Gastrocnemius medialis (tissue), 4 donors: ENCODE measurements at regions not wholly inside any gene's neighbourhood (a gene's known extent, or its start where the extent isn't known, plus 50 kb on each side); places are given as distances from the start of the nearest gene placed in this dataset.

Experiments used
- ATAC-seq, 2 donors: fragments of 150-250 bp; one replicate each; pipeline ENCODE4 v1.9.1; 2016
- DNase-seq, 2 donors: peaks; one replicate each; pipeline ENCODE4 v3.0.0-alpha.2; 2019
- H3K27ac ChIP-seq, 4 donors: fragments of 200-600 bp; sonication (generic); 1 replicate in 1 of 4; 2 replicates in 3 of 4; pipeline ENCODE4 v1.5.1; 2016 to 2018; ENCODE audit warnings: mild to moderate bottlenecking in 2 of 4, moderate library complexity in 1 of 4
- H3K27me3 ChIP-seq, 3 donors: fragments of 200-600 bp; sonication (generic) in 2 of 3; 1 replicate in 1 of 3; 2 replicates in 2 of 3; pipeline versions ENCODE4 v1.5.1 to v1.6.0; 2016 to 2019; ENCODE audit warnings: mild to moderate bottlenecking in 1 of 3, moderate library complexity in 1 of 3
- H3K36me3 ChIP-seq, 2 donors: fragments of 200-600 bp; sonication (generic) in 1 of 2; one replicate each; pipeline ENCODE4 v1.5.1; 2017 to 2018
- H3K4me1 ChIP-seq, 2 donors: fragments of 200-600 bp; sonication (generic) in 1 of 2; one replicate each; pipeline ENCODE4 v1.5.1; 2016 to 2017; ENCODE audit warnings: mild to moderate bottlenecking in 2 of 2
- H3K4me3 ChIP-seq, 4 donors: fragments of 200-600 bp; sonication (generic) in 3 of 4; 1 replicate in 1 of 4; 2 replicates in 3 of 4; pipeline ENCODE4 v1.5.1; 2016 to 2019; ENCODE audit warnings: mild to moderate bottlenecking in 2 of 4
- H3K9me3 ChIP-seq, 3 donors: fragments of 200-600 bp; sonication (generic) in 2 of 3; 1 replicate in 1 of 3; 2 replicates in 2 of 3; pipeline ENCODE4 v1.5.1; 2016 to 2019
- POLR2A ChIP-seq, 2 donors: fragments of 450-650 bp; IDR thresholded peaks; one replicate each; pipeline ENCODE4 v1.6.1; 2017; ENCODE audit warnings: antibody characterized with exemption in 2 of 2, mild to moderate bottlenecking in 2 of 2, moderate library complexity in 2 of 2
- in situ Hi-C, 4 donors: fragments of 200-750 bp; cut with MboI; loops; one replicate each; pipeline versions ENCODE4 v1.15.0 to v1.8.0; 2017; ENCODE audit warnings: low sequenced_read_pairs in 4 of 4
- intact Hi-C: fragments of 100-400 bp; cut with DNase I; formaldehyde crosslinking; loops from one replicate; pipeline ENCODE4 v1.15.1; 2023; ENCODE audit warnings: low total_unique reads
- TF ChIP-seq, protein P1 (sequence below), 5 experiments: fragments of 450-650 bp in 3 of 5; fragments of 200-600 bp in 2 of 5; sonication (generic) in 2 of 5; IDR thresholded peaks in 4 of 5; conservative IDR thresholded peaks in 1 of 5; 1 replicate in 4 of 5; 2 replicates in 1 of 5; pipeline ENCODE4 v1.5.1; 2016 to 2019; ENCODE audit warnings: antibody characterized with exemption in 5 of 5, mild to moderate bottlenecking in 3 of 5, moderate library complexity in 3 of 5

- ATAC-seq (no peak), DNase-seq (no peak)
- Histone ChIP-seq H3K27me3 (no peaks in the 10 kb centered on the region), H3K4me1 (no peaks in the 10 kb centered on the region), H3K4me3 (no peak overlapping the region), H3K9me3 (no peaks in the 10 kb centered on the region), H3K27ac (no peak overlapping the region), H3K36me3 (no peaks in the 10 kb centered on the region)
- no peak for TF ChIP-seq POLR2A (IDR thresholded peaks at IDR 0.05)
- TF ChIP-seq, protein P1, sequence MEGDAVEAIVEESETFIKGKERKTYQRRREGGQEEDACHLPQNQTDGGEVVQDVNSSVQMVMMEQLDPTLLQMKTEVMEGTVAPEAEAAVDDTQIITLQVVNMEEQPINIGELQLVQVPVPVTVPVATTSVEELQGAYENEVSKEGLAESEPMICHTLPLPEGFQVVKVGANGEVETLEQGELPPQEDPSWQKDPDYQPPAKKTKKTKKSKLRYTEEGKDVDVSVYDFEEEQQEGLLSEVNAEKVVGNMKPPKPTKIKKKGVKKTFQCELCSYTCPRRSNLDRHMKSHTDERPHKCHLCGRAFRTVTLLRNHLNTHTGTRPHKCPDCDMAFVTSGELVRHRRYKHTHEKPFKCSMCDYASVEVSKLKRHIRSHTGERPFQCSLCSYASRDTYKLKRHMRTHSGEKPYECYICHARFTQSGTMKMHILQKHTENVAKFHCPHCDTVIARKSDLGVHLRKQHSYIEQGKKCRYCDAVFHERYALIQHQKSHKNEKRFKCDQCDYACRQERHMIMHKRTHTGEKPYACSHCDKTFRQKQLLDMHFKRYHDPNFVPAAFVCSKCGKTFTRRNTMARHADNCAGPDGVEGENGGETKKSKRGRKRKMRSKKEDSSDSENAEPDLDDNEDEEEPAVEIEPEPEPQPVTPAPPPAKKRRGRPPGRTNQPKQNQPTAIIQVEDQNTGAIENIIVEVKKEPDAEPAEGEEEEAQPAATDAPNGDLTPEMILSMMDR (IDR thresholded peaks at IDR 0.05 in 4 of 5, conservative IDR thresholded peaks at IDR 0.05 in 1 of 5), result no peak
- in situ Hi-C loops (loop anchor here in 1 of 4 donors (10.0 kb wide), 1 partner anchor 107 kb away; no protein-coding TSS in a partner anchor), intact Hi-C loops (no loop called here)
These were observed 52.9 kb upstream of the EPHB1 start for GRCh38 chr3:134742202-134742601.

DNA sequence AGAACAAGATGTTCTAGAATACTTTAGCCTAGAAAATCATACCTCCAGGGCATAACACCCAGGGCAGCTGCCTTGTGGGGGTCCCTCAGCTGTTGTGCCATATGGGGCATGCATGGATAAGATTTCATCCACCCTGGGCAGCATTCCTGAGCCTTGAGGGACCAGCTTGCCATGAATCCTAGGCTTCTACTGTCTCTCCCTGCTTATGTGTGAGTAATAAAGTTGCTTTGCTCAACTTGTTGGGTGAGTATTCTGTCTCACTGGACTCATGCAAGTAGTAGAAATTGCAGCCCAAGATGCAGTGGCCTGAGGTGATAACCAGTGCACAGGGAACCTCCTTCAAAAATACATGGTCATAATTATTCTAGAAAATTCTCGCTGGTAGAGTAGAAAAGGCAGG, 52.1 kb upstream of the EPHB1 start:
- Histone ChIP-seq H3K4me1 (no peaks in the 10 kb centered on the region), H3K36me3 (no peaks in the 10 kb centered on the region), H3K4me3 (no peak overlapping the region), H3K9me3 (no peaks in the 10 kb centered on the region), H3K27me3 (no peaks in the 10 kb centered on the region), H3K27ac (no peak overlapping the region)
- DNase-seq (no peak), ATAC-seq (peak in 1 of 2 donors; percentile 26)
- intact Hi-C loops, result no loop called here
- TF ChIP-seq, protein P1 (IDR thresholded peaks at IDR 0.05 in 4 of 5, conservative IDR thresholded peaks at IDR 0.05 in 1 of 5), result no peak
- TF ChIP-seq POLR2A (IDR thresholded peaks at IDR 0.05), result no peak
- in situ Hi-C loops, result loop anchor here in 1 of 4 donors (10.0 kb wide), 1 partner anchor 108 kb away; no protein-coding TSS in a partner anchor
